HEK293T (cell line): ENCODE measurements at regions not wholly inside any gene's neighbourhood (a gene's known extent, or its start where the extent isn't known, plus 50 kb on each side); places are given as distances from the start of the nearest gene placed in this dataset.
"Not testable (repeated sequence)": the region's sequence is repeated elsewhere in the genome, so short reads cannot be mapped to it uniquely, and the experiment has no call there.

Source experiments
- CTCF ChIA-PET: fragments of 350-600 bp; formaldehyde crosslinking; extraction: SDS; loops from one replicate; lab custom pipeline; 2021; ENCODE audit warnings: antibody characterized with exemption, inconsistent platforms; lab: Yijun Ruan, JAX
- POLR2A ChIA-PET: fragments of 350-600 bp; formaldehyde crosslinking; extraction: SDS; loops from one replicate; lab custom pipeline; 2020; ENCODE audit warnings: antibody characterized with exemption, inconsistent platforms; lab: Yijun Ruan, JAX
- DNase-seq: peaks from one replicate; pipeline ENCODE4 v3.0.0; 2012; ENCODE audit warnings: mixed read lengths; ENCODE audit errors: extremely low spot score
- ARNT ChIP-seq: fragments of 450-650 bp; IDR thresholded peaks from 2 replicates; pipeline ENCODE4 v1.6.1; 2017; ENCODE audit warnings: mild to moderate bottlenecking
- BHLHE40 ChIP-seq: fragments of 450-650 bp; IDR thresholded peaks from 2 replicates; pipeline ENCODE4 v1.6.1; 2016; ENCODE audit warnings: mild to moderate bottlenecking, moderate library complexity, borderline replicate concordance
- CTBP1 ChIP-seq: fragments of 450-650 bp; IDR thresholded peaks from 2 replicates; pipeline ENCODE4 v1.6.1; 2016; ENCODE audit warnings: borderline replicate concordance
- ELF4 ChIP-seq: fragments of 450-650 bp; IDR thresholded peaks from 2 replicates; pipeline ENCODE4 v1.6.1; 2017; ENCODE audit warnings: antibody characterized with exemption
- FOXA1 ChIP-seq: fragments of 450-650 bp; IDR thresholded peaks from 2 replicates; pipeline ENCODE4 v1.6.1; 2016; ENCODE audit warnings: mild to moderate bottlenecking
- FOXK2 ChIP-seq: fragments of 450-650 bp; IDR thresholded peaks from 2 replicates; pipeline ENCODE4 v1.6.1; 2016; ENCODE audit warnings: mild to moderate bottlenecking
- FOXM1 ChIP-seq: fragments of 450-650 bp; IDR thresholded peaks from 2 replicates; pipeline ENCODE4 v1.6.1; 2017; ENCODE audit warnings: mild to moderate bottlenecking, borderline replicate concordance
- HDGF ChIP-seq: fragments of 450-650 bp; IDR thresholded peaks from 2 replicates; pipeline ENCODE4 v1.6.1; 2017; ENCODE audit warnings: antibody characterized with exemption, borderline replicate concordance
- L3MBTL2 ChIP-seq: fragments of 450-650 bp; conservative IDR thresholded peaks from 2 replicates; pipeline ENCODE4 v1.6.1; 2016; ENCODE audit warnings: mild to moderate bottlenecking
- LEF1 ChIP-seq: fragments of 450-650 bp; IDR thresholded peaks from 2 replicates; pipeline ENCODE4 v1.6.1; 2017; ENCODE audit warnings: mild to moderate bottlenecking, borderline replicate concordance
- NFRKB ChIP-seq: fragments of 450-650 bp; IDR thresholded peaks from 2 replicates; pipeline ENCODE4 v1.6.1; 2016; ENCODE audit warnings: mild to moderate bottlenecking, moderate library complexity
- SP1 ChIP-seq: fragments of 450-650 bp; IDR thresholded peaks from 2 replicates; pipeline ENCODE4 v1.6.1; 2017
- SUZ12 ChIP-seq: fragments of 450-650 bp; IDR thresholded peaks from 2 replicates; pipeline ENCODE4 v1.6.1; 2016; ENCODE audit warnings: mild to moderate bottlenecking
- TARDBP ChIP-seq: fragments of 450-650 bp; IDR thresholded peaks from 2 replicates; pipeline ENCODE4 v1.6.1; 2016
- ZNF384 ChIP-seq: fragments of 450-650 bp; IDR thresholded peaks from 2 replicates; pipeline ENCODE4 v1.6.1; 2016
- TF ChIP-seq, protein P1 (sequence below): fragments of 450-650 bp; IDR thresholded peaks from 2 replicates; pipeline ENCODE4 v1.6.1; 2016

GRCh38 chr14:61609884-61610283 is 85.4 kb upstream of the HIF1A start:
- no peak for TF ChIP-seq ELF4
- no peak for DNase-seq
- ChIA-PET CTCF (interaction anchor here (0.5 kb wide), 1 partner anchor 90 kb away, joined by 4 read pairs; no protein-coding TSS in a partner anchor), POLR2A (no interaction called here)

DNA sequence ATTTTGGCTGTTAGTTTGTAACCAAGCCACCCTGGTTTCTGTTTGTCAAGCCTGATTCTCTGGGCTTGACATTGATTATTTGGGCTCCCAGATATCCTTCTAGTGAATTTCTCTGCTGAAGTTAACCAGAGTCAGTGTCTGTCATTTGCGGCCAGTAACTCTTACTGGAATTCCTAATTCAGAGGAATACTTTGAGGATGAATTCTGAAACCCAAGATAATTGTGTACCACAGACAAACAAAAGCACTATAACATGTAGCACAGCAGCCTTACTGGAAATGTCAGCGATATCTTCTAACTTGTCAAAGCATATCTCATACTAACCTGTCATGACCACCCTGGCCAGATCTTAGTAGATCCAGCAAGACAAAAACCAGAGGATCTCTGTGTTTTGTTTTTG is 84.4 kb upstream of the HIF1A start:
- TF ChIP-seq CTBP1 (no peak), SUZ12 (no peak), NFRKB (no peak), ELF4 (no peak), L3MBTL2 (no peak), BHLHE40 (no peak), FOXK2 (no peak), LEF1 (no peak), HDGF (no peak), FOXA1 (no peak), ARNT (no peak), TARDBP (no peak), ZNF384 (no peak)
- ChIA-PET POLR2A (interaction anchor here (1.0 to 1.3 kb wide), 2 partner anchors 84 to 85 kb away, joined by 3 read pairs; partner anchors contain the start of gene HIF1A), CTCF (no interaction called here)

GRCh38 chr14:61611880-61612630 is 83.3 kb upstream of the HIF1A start:
- ChIA-PET CTCF (interaction anchor here (0.5 kb wide), 1 partner anchor 198 kb away, joined by 4 read pairs; no protein-coding TSS in a partner anchor), POLR2A (interaction anchor here (1.0 to 1.3 kb wide), 2 partner anchors 83 to 84 kb away, joined by 3 read pairs; partner anchors contain the start of gene HIF1A)
- DNase-seq, result no peak
- TF ChIP-seq ELF4, result no peak
- no peak for TF ChIP-seq NFRKB
- TF ChIP-seq BHLHE40, result no peak
- no peak for TF ChIP-seq SUZ12

More for the DNA sequence above, 84.4 kb upstream of the HIF1A start:
- DNase-seq, result no peak

DNA sequence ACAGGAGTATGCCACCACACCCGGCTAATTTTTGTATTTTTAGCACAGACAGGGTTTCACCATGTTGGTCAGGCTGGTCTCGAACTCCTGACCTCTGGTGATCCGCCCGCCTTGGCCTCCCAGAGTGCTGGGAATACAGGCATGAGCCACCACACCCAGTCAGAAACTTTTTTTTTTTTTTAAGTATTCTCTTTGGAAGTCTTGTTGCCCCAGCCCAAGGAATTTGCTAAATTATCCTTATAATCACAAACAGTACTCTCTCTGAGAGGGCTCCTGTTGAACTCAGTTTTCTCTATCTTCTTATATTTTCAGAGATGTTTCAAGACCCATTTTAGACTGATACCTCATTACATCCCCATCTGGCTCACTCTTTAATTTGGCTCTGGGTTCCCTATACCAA is 82.3 kb upstream of the HIF1A start:
- DNase-seq, POLR2A ChIA-PET, CTCF ChIA-PET: not testable (repeated sequence)

- no peak for DNase-seq
- CTCF ChIA-PET, result no interaction called here
Observed at GRCh38 chr14:61614693-61615092, 80.6 kb upstream of the HIF1A start.

GRCh38 chr14:61615743-61616523 is 79.4 kb upstream of the HIF1A start:
- POLR2A ChIA-PET, result interaction anchor here (0.9 kb wide), 1 partner anchor 146 kb away, joined by 4 read pairs; the partner anchor contains the start of gene SNAPC1
- CTCF ChIA-PET, result no interaction called here
- no peak for DNase-seq
- TF ChIP-seq ARNT (no peak), L3MBTL2 (no peak), NFRKB (no peak), FOXA1 (no peak), FOXK2 (no peak), LEF1 (no peak), BHLHE40 (no peak), CTBP1 (no peak), HDGF (no peak), ELF4 (no peak), TARDBP (no peak), SP1 (no peak), FOXM1 (no peak), ZNF384 (no peak), SUZ12 (no peak)
- TF ChIP-seq, protein P1, sequence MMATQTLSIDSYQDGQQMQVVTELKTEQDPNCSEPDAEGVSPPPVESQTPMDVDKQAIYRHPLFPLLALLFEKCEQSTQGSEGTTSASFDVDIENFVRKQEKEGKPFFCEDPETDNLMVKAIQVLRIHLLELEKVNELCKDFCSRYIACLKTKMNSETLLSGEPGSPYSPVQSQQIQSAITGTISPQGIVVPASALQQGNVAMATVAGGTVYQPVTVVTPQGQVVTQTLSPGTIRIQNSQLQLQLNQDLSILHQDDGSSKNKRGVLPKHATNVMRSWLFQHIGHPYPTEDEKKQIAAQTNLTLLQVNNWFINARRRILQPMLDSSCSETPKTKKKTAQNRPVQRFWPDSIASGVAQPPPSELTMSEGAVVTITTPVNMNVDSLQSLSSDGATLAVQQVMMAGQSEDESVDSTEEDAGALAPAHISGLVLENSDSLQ, result no peak

More at GRCh38 chr14:61614693-61615092, 80.6 kb upstream of the HIF1A start:
- no peak for TF ChIP-seq FOXA1
- TF ChIP-seq SUZ12, result no peak
- TF ChIP-seq CTBP1, result no peak
- TF ChIP-seq, protein P1, result no peak
- TF ChIP-seq LEF1, result no peak
- TF ChIP-seq HDGF, result no peak
- no peak for TF ChIP-seq BHLHE40
- TF ChIP-seq FOXM1, result no peak
- no peak for TF ChIP-seq FOXK2
- POLR2A ChIA-PET, result no interaction called here
